ENCODE measurements at regions not wholly inside any gene's neighbourhood (a gene's known extent, or its start where the extent isn't known, plus 50 kb on each side); places are given as distances from the start of the nearest gene placed in this dataset.

DNA sequence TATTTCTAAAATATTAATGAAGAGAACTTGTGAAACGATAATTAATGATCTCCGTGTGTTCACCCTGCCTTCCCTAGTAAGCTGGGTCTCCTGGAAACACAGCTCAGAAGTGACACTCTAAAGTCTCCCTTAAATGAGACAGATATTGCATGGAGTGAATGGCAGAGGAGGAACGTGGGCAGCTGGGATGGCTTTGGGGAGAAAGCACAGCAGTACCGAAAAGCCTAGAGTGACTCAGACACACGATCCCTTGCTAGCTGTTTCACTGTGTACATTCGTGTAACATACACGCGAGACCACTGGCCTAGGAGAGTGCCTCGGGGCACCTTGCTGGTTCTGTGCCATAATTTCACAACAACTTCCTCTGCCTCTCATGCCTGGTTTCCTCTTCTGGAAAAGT lies 199.9 kb upstream of the TCERG1L start:
- no peak overlapping the region for H3K4me3 ChIP-seq (ENCODE audit: low read depth, low read length)
- no peak for DNase-seq (ENCODE audit: low read depth)
- TF ChIP-seq MYC (IDR thresholded peaks at IDR 0.05; ENCODE audit: low read depth, low read length): no peak
- TF ChIP-seq, protein P1, sequence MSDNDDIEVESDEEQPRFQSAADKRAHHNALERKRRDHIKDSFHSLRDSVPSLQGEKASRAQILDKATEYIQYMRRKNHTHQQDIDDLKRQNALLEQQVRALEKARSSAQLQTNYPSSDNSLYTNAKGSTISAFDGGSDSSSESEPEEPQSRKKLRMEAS (IDR thresholded peaks at IDR 0.05; ENCODE audit: low read depth, low read length): no peak
- no peak for TF ChIP-seq CTCF (IDR thresholded peaks at IDR 0.05; ENCODE audit: low read depth, low read length)
- no peak for TF ChIP-seq POLR2A (IDR thresholded peaks at IDR 0.05; ENCODE audit: extremely low read depth, insufficient read length)

- no peak overlapping the region for H3K4me3 ChIP-seq (ENCODE audit: low read depth, low read length)
- DNase-seq (ENCODE audit: low read depth): no peak
- TF ChIP-seq, protein P1 (IDR thresholded peaks at IDR 0.05; ENCODE audit: low read depth, low read length): no peak
- TF ChIP-seq CTCF (IDR thresholded peaks at IDR 0.05; ENCODE audit: low read depth, low read length) (no peak), POLR2A (IDR thresholded peaks at IDR 0.05; ENCODE audit: extremely low read depth, insufficient read length) (no peak), MYC (IDR thresholded peaks at IDR 0.05; ENCODE audit: low read depth, low read length) (no peak)
These were observed 201.3 kb upstream of the TCERG1L start for GRCh38 chr10:131512852-131513251.

DNA sequence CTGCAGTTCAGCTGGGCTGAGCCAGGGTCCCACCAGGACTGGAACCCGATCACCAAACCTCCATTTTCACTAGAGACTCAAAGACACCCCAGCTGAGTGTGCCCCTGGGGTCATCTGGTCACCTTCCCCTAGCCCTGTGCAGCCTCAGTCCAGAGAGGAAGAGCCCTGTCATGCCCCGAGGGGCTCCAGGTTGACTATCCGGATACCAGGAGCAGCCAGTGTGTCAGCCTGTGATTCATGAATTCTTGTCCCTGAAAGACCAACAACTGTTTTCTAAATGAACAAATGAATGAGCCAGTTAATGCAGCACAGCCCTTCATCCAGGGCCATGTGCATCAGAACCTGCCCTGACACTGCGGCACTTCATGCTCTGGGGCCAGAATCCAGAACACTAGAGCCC lies 201.9 kb upstream of the TCERG1L start:
- no peak overlapping the region for H3K4me3 ChIP-seq (ENCODE audit: low read depth, low read length)

DNA sequence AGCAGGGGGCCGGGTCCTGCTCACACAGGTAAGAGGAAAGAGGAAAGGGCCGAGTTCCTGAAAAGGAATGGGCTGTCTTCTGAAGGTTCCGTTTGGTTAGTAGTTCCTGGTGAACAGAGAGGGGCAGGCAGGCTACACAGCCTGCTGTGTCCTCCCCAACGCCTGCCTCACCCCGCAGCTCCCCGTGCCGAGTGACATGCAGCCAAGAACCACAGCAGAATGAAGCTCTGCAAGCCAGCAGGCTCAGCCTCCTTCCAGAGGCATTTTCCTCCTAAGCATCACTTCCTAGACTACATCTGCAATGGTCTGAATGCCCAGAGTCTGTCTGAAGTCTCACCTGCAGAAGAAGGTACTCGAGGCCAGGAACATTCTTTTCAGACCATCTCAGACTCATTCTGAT lies 202.4 kb upstream of the TCERG1L start:
- TF ChIP-seq MYC (IDR thresholded peaks at IDR 0.05; ENCODE audit: low read depth, low read length): no peak
- TF ChIP-seq POLR2A (IDR thresholded peaks at IDR 0.05; ENCODE audit: extremely low read depth, insufficient read length): no peak
- TF ChIP-seq, protein P1 (IDR thresholded peaks at IDR 0.05; ENCODE audit: low read depth, low read length): no peak
- TF ChIP-seq CTCF (IDR thresholded peaks at IDR 0.05; ENCODE audit: low read depth, low read length): no peak
- no peak for DNase-seq (ENCODE audit: low read depth)
- no peak overlapping the region for H3K4me3 ChIP-seq (ENCODE audit: low read depth, low read length)

More for the DNA sequence above, 201.9 kb upstream of the TCERG1L start:
- TF ChIP-seq CTCF (IDR thresholded peaks at IDR 0.05; ENCODE audit: low read depth, low read length): no peak
- TF ChIP-seq, protein P1 (IDR thresholded peaks at IDR 0.05; ENCODE audit: low read depth, low read length): no peak
- TF ChIP-seq MYC (IDR thresholded peaks at IDR 0.05; ENCODE audit: low read depth, low read length): no peak
- no peak for TF ChIP-seq POLR2A (IDR thresholded peaks at IDR 0.05; ENCODE audit: extremely low read depth, insufficient read length)
- no peak for DNase-seq (ENCODE audit: low read depth)

DNA sequence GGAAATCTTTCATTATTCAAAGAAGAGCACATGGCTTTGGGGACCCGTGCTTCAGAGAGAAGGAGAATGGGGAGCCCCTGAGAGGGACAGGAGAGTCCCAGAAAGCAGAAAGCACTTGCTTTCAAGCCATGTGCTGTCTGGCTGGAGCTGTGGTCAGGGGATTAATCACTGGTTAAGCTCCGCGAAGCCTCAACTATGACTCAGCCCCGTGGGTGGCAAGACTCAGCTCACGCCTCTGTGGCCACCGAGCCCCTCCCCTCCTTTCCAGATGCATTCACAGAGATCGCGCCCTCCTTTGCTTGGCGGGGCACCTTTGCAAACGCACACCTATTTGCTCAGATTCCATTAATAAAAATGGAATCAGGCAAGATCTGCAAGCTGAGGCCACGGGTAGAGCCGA lies 202.9 kb upstream of the TCERG1L start:
- no peak overlapping the region for H3K4me3 ChIP-seq (ENCODE audit: low read depth, low read length)
- TF ChIP-seq CTCF (IDR thresholded peaks at IDR 0.05; ENCODE audit: low read depth, low read length) (no peak), MYC (IDR thresholded peaks at IDR 0.05; ENCODE audit: low read depth, low read length) (peak; percentile 73)
- TF ChIP-seq, protein P1 (IDR thresholded peaks at IDR 0.05; ENCODE audit: low read depth, low read length): peak; percentile 81
- peak; percentile 73 for DNase-seq (ENCODE audit: low read depth)

DNA sequence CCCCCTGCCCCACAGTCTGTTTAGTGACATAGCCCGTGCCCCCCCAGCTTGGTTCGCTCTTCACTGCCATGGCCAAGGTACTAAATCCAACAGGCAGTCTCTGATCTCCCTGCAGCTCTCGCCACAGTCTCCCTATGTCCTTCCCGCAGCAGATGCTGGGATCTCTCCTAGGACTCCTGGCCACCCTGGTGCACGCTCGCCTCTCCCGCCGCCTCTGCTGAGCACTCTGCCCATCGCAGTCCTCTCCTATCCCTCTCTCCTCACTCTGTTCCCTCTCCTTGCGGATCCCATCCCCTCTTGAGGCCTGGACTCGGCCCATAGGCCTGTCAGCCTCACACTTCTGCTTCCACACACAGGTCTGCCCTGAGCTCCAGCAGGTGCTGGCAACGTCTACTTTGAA lies 204.8 kb upstream of the TCERG1L start:
- H3K4me3 ChIP-seq (ENCODE audit: low read depth, low read length): no peak overlapping the region
- no peak for TF ChIP-seq POLR2A (IDR thresholded peaks at IDR 0.05; ENCODE audit: extremely low read depth, insufficient read length)
- TF ChIP-seq, protein P1 (IDR thresholded peaks at IDR 0.05; ENCODE audit: low read depth, low read length): no peak
- no peak for TF ChIP-seq MYC (IDR thresholded peaks at IDR 0.05; ENCODE audit: low read depth, low read length)
- TF ChIP-seq CTCF (IDR thresholded peaks at IDR 0.05; ENCODE audit: low read depth, low read length): no peak
- no peak for DNase-seq (ENCODE audit: low read depth)

All from NB4 (cell line).